ENCODE measurements at regions not wholly inside any gene's neighbourhood (a gene's known extent, or its start where the extent isn't known, plus 50 kb on each side); places are given as distances from the start of the nearest gene placed in this dataset.
A peak's percentile ranks its signal among the peaks of the same experiment; 100 is the strongest.

GRCh38 chr4:71156616-71157015 is 163.2 kb downstream of the DCK start:
- no peak for TF ChIP-seq CTCF (IDR thresholded peaks at IDR 0.05; ENCODE audit: low read depth, low read length, missing control alignments)
- no peaks in the 10 kb centered on the region for H3K27me3 ChIP-seq (replicated peaks)
- in situ Hi-C loops (cut with HindIII; ENCODE audit: low pct_ligation_motif_present, low sequenced_read_pairs), result no loop called here
- H3K36me3 ChIP-seq (replicated peaks), result no peaks in the 10 kb centered on the region
- DNase-seq, result no peak
- no peak overlapping the region for H3K4me3 ChIP-seq (ENCODE audit: low read depth, low read length)
- H3K27ac ChIP-seq, result no peak overlapping the region

DNA sequence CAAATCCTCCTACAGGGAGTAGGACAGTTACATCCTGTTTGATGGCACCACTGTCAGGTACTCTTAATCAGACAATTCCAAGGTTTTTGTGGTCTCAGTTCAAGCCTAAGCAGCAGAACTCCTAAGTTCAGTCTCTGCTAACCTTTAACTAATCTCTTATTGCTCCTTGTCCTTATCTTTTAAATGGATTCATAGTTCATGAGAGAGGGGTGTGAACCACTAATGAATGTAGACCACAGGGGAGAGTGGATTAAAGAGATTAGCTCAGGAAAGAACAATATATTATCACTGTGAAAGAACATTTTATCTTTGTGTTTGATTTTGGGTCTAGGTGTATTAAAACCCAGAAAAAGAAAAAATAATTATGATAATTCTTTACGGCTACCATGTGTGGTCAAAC is 168.9 kb downstream of the DCK start:
- in situ Hi-C loops (cut with HindIII; ENCODE audit: low pct_ligation_motif_present, low sequenced_read_pairs), result no loop called here
- no peak for DNase-seq
- Histone ChIP-seq H3K27me3 (replicated peaks) (no peaks in the 10 kb centered on the region), H3K4me3 (ENCODE audit: low read depth, low read length) (no peak overlapping the region), H3K27ac (no peak overlapping the region), H3K36me3 (replicated peaks) (no peaks in the 10 kb centered on the region)
- TF ChIP-seq CTCF (IDR thresholded peaks at IDR 0.05; ENCODE audit: low read depth, low read length, missing control alignments), result no peak

GRCh38 chr4:71163317-71163716 is 169.9 kb downstream of the DCK start:
- in situ Hi-C loops (cut with HindIII; ENCODE audit: low pct_ligation_motif_present, low sequenced_read_pairs), result no loop called here
- Histone ChIP-seq H3K4me3 (ENCODE audit: low read depth, low read length) (no peak overlapping the region), H3K36me3 (replicated peaks) (no peaks in the 10 kb centered on the region), H3K27me3 (replicated peaks) (no peaks in the 10 kb centered on the region), H3K27ac (no peak overlapping the region)
- TF ChIP-seq CTCF (IDR thresholded peaks at IDR 0.05; ENCODE audit: low read depth, low read length, missing control alignments), result no peak
- peak; percentile 25 for DNase-seq

DNA sequence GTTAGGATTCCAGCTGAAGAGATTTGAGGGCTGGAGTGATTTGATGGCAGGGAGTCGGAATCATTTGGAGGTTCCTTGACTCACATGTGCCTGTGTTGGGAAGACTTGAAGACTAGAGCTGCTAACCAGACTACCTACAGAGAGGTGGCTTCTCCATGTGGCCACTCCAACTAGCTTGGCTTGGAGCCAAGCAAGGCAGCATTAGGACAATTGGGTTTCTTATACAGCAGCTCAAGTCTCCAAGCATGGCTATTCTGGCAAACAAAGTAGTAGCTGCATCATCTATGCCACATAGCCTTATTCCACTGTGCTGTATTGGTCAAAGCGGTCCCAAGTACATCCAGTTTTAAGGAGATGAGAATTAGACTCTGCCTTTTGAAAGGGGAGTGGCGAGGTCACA is 171.7 kb upstream of the SLC4A4 start:
- Histone ChIP-seq H3K27ac (no peak overlapping the region), H3K4me3 (ENCODE audit: low read depth, low read length) (no peak overlapping the region), H3K27me3 (replicated peaks) (no peaks in the 10 kb centered on the region), H3K36me3 (replicated peaks) (no peaks in the 10 kb centered on the region)
- no peak for TF ChIP-seq CTCF (IDR thresholded peaks at IDR 0.05; ENCODE audit: low read depth, low read length, missing control alignments)
- in situ Hi-C loops (cut with HindIII; ENCODE audit: low pct_ligation_motif_present, low sequenced_read_pairs), result no loop called here
- DNase-seq, result no peak

GRCh38 chr4:71171592-71171991 is 167.2 kb upstream of the SLC4A4 start:
- Histone ChIP-seq H3K27ac (no peak overlapping the region), H3K4me3 (ENCODE audit: low read depth, low read length) (no peak overlapping the region), H3K36me3 (replicated peaks) (no peaks in the 10 kb centered on the region), H3K27me3 (replicated peaks) (no peaks in the 10 kb centered on the region)
- TF ChIP-seq CTCF (IDR thresholded peaks at IDR 0.05; ENCODE audit: low read depth, low read length, missing control alignments), result no peak
- in situ Hi-C loops (cut with HindIII; ENCODE audit: low pct_ligation_motif_present, low sequenced_read_pairs), result no loop called here
- no peak for DNase-seq

- DNase-seq, result no peak
- TF ChIP-seq CTCF (IDR thresholded peaks at IDR 0.05; ENCODE audit: low read depth, low read length, missing control alignments), result no peak
- Histone ChIP-seq H3K4me3 (ENCODE audit: low read depth, low read length) (no peak overlapping the region), H3K36me3 (replicated peaks) (no peaks in the 10 kb centered on the region), H3K27ac (no peak overlapping the region), H3K27me3 (replicated peaks) (no peaks in the 10 kb centered on the region)
- in situ Hi-C loops (cut with HindIII; ENCODE audit: low pct_ligation_motif_present, low sequenced_read_pairs), result no loop called here
Measured at GRCh38 chr4:71181332-71181731, 157.5 kb upstream of the SLC4A4 start.
